OCI-LY1 (cell line): ENCODE measurements at regions not wholly inside any gene's neighbourhood (a gene's known extent, or its start where the extent isn't known, plus 50 kb on each side); places are given as distances from the start of the nearest gene placed in this dataset.

Source experiments
- H2AFZ ChIP-seq: fragments of 200-600 bp; sonication (generic), shearing (Covaris generic); 2 replicates; pipeline ENCODE4 v1.6.0; 2014; ENCODE audit warnings: antibody characterized with exemption, mild to moderate bottlenecking, low read length
- H3F3A ChIP-seq: fragments of 200-600 bp; sonication (generic), shearing (Covaris generic); 2 replicates; pipeline ENCODE4 v1.6.0; 2014; ENCODE audit warnings: mild to moderate bottlenecking, antibody characterized with exemption, low read length, moderate library complexity; ENCODE audit not compliant: insufficient read depth
- H3K27ac ChIP-seq: fragments of 200-600 bp; sonication (generic); 2 replicates; pipeline ENCODE4 v1.5.1; 2014; ENCODE audit warnings: low read length, mixed run types, mild to moderate bottlenecking, low read depth; ENCODE audit not compliant: poor library complexity, severe bottlenecking
- H3K27me3 ChIP-seq: fragments of 200-600 bp; sonication (generic); 2 replicates; pipeline ENCODE4 v1.6.0; 2014; ENCODE audit warnings: antibody characterized with exemption, mild to moderate bottlenecking, low read length, moderate library complexity; ENCODE audit not compliant: insufficient read depth
- H3K36me3 ChIP-seq: fragments of 200-600 bp; sonication (generic); 2 replicates; pipeline ENCODE4 v1.6.1; 2014; ENCODE audit warnings: mild to moderate bottlenecking, antibody characterized with exemption, low read length, moderate library complexity, mixed read lengths; ENCODE audit not compliant: insufficient read depth
- H3K4me1 ChIP-seq: fragments of 200-600 bp; sonication (generic); 2 replicates; pipeline ENCODE4 v1.5.1; 2014; ENCODE audit warnings: mild to moderate bottlenecking, low read length, moderate library complexity; ENCODE audit not compliant: insufficient read depth, severe bottlenecking
- H3K4me2 ChIP-seq: fragments of 200-600 bp; sonication (generic), shearing (Covaris generic); 2 replicates; pipeline ENCODE4 v1.6.1; 2014; ENCODE audit warnings: low read length
- H3K4me3 ChIP-seq: fragments of 200-600 bp; sonication (generic); 2 replicates; pipeline ENCODE4 v1.5.1; 2014; ENCODE audit warnings: low read length, low read depth, mild to moderate bottlenecking, mixed read lengths; ENCODE audit not compliant: poor library complexity, severe bottlenecking
- H3K79me2 ChIP-seq: fragments of 200-600 bp; shearing (Covaris generic); 2 replicates; pipeline ENCODE4 v1.6.1; 2016; ENCODE audit warnings: mixed run types, low read length, mixed read lengths; ENCODE audit not compliant: insufficient read depth
- H3K9ac ChIP-seq: fragments of 200-600 bp; sonication (generic), shearing (Covaris generic); 2 replicates; pipeline ENCODE4 v1.6.1; 2014; ENCODE audit warnings: mild to moderate bottlenecking, low read length, mixed read lengths
- H3K9me2 ChIP-seq: fragments of 200-600 bp; sonication (generic), shearing (Covaris generic); 2 replicates; pipeline ENCODE4 v1.6.1; 2014; ENCODE audit warnings: low read depth, mild to moderate bottlenecking, low read length, mixed read lengths
- H3K9me3 ChIP-seq: fragments of 200-600 bp; shearing (Covaris generic); 2 replicates; pipeline ENCODE4 v1.6.1; 2014; ENCODE audit warnings: low read length, mixed read lengths
- H4K20me1 ChIP-seq: fragments of 200-600 bp; sonication (generic), shearing (Covaris generic); 2 replicates; pipeline ENCODE4 v1.6.0; 2016; ENCODE audit warnings: mild to moderate bottlenecking, low read length; ENCODE audit not compliant: insufficient read depth
- EZH2 ChIP-seq: fragments of 200-600 bp; sonication (generic), shearing (Covaris generic); IDR thresholded peaks from 2 replicates; pipeline ENCODE4 v1.8.0; 2017; ENCODE audit warnings: borderline replicate concordance, mixed run types, mild to moderate bottlenecking, antibody characterized with exemption, low read length, moderate library complexity, mixed read lengths
- TF ChIP-seq, protein P1 (sequence below): fragments of 200-600 bp; sonication (generic), shearing (Covaris generic); IDR thresholded peaks from 2 replicates; pipeline ENCODE4 v1.5.1; 2017; ENCODE audit warnings: mild to moderate bottlenecking, antibody characterized with exemption, low read length, moderate library complexity, mixed read lengths

DNA sequence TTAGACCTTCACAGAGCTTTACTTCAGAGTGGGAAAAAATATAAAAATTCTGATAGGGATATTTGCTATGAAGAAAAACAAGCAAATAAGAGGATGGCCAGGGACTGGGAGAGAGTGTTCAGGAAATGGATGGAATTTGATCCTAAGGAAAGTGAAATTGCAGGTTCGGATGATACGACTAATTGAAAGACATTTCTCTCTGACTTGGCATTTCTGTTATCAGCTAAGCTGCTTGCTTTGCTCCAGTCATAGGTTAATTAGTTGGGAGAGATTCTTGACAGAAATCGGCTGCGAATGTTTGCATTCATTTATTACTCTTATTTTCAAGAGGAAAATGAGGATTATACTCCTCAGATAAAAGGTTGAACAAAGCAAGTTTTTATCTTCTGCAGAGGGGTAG is 808.7 kb upstream of the NECTIN3 start:
- no peak overlapping the region for H3K27ac ChIP-seq
- H2AFZ ChIP-seq, result no peak overlapping the region
- no peak overlapping the region for H3K9ac ChIP-seq
- TF ChIP-seq, protein P1, sequence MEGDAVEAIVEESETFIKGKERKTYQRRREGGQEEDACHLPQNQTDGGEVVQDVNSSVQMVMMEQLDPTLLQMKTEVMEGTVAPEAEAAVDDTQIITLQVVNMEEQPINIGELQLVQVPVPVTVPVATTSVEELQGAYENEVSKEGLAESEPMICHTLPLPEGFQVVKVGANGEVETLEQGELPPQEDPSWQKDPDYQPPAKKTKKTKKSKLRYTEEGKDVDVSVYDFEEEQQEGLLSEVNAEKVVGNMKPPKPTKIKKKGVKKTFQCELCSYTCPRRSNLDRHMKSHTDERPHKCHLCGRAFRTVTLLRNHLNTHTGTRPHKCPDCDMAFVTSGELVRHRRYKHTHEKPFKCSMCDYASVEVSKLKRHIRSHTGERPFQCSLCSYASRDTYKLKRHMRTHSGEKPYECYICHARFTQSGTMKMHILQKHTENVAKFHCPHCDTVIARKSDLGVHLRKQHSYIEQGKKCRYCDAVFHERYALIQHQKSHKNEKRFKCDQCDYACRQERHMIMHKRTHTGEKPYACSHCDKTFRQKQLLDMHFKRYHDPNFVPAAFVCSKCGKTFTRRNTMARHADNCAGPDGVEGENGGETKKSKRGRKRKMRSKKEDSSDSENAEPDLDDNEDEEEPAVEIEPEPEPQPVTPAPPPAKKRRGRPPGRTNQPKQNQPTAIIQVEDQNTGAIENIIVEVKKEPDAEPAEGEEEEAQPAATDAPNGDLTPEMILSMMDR, result no peak
- TF ChIP-seq EZH2, result no peak
- no peaks in the 10 kb centered on the region for H4K20me1 ChIP-seq
- H3F3A ChIP-seq, result no peaks in the 10 kb centered on the region
- no peaks in the 10 kb centered on the region for H3K79me2 ChIP-seq
- no peak overlapping the region for H3K4me2 ChIP-seq
- no peaks in the 10 kb centered on the region for H3K27me3 ChIP-seq
- no peaks in the 10 kb centered on the region for H3K36me3 ChIP-seq
- H3K4me3 ChIP-seq, result no peak overlapping the region
- no peaks in the 10 kb centered on the region for H3K9me2 ChIP-seq
- H3K4me1 ChIP-seq, result no peaks in the 10 kb centered on the region
- H3K9me3 ChIP-seq, result no peaks in the 10 kb centered on the region

- Histone ChIP-seq H3K79me2 (no peaks in the 10 kb centered on the region), H3K27ac (no peak overlapping the region), H3F3A (no peaks in the 10 kb centered on the region), H3K4me1 (no peaks in the 10 kb centered on the region), H3K4me3 (no peak overlapping the region), H4K20me1 (no peaks in the 10 kb centered on the region), H3K9ac (no peak overlapping the region), H3K36me3 (no peaks in the 10 kb centered on the region), H3K9me3 (no peaks in the 10 kb centered on the region), H2AFZ (no peak overlapping the region), H3K4me2 (no peak overlapping the region), H3K9me2 (no peaks in the 10 kb centered on the region), H3K27me3 (no peaks in the 10 kb centered on the region)
- TF ChIP-seq, protein P1, result no peak
- no peak for TF ChIP-seq EZH2
These were observed 806.3 kb upstream of the NECTIN3 start for GRCh38 chr3:110265302-110265701.

GRCh38 chr3:110267304-110267845 is 804.2 kb upstream of the NECTIN3 start:
- Histone ChIP-seq H3K9ac (no peak overlapping the region), H4K20me1 (no peaks in the 10 kb centered on the region), H3K4me3 (no peak overlapping the region), H3F3A (no peaks in the 10 kb centered on the region), H3K9me3 (no peaks in the 10 kb centered on the region), H2AFZ (no peak overlapping the region), H3K9me2 (no peaks in the 10 kb centered on the region), H3K27me3 (no peaks in the 10 kb centered on the region), H3K4me2 (no peak overlapping the region), H3K79me2 (no peaks in the 10 kb centered on the region), H3K36me3 (no peaks in the 10 kb centered on the region), H3K27ac (no peak overlapping the region), H3K4me1 (no peaks in the 10 kb centered on the region)
- TF ChIP-seq EZH2, result no peak
- TF ChIP-seq, protein P1, result no peak; the same call in 1 of the 2 replicates
